B cell (primary cell): ENCODE measurements at regions not wholly inside any gene's neighbourhood (a gene's known extent, or its start where the extent isn't known, plus 50 kb on each side); places are given as distances from the start of the nearest gene placed in this dataset.

ENCODE experiments used
- ATAC-seq: fragments of 200-7000 bp; cut with Tn5 transposase; one replicate; pipeline ENCODE4 v1.10.0; 2021; ENCODE audit warnings: low read depth, mild to moderate bottlenecking, moderate number of reproducible peaks, moderate library complexity
- CTCF ChIA-PET: fragments of 350-600 bp; sonication (Branson Sonifier 250); formaldehyde crosslinking; loops from one replicate; lab custom pipeline; 2021; ENCODE audit warnings: antibody characterized with exemption, inconsistent platforms; lab: Charles Lee
- POLR2A ChIA-PET: fragments of 350-600 bp; sonication (Branson Sonifier 250); formaldehyde crosslinking; loops from one replicate; lab custom pipeline; 2021; ENCODE audit warnings: antibody characterized with exemption; lab: Charles Lee
- DNase-seq: peaks from one replicate; pipeline ENCODE4 v3.0.0; 2013
- H2AFZ ChIP-seq: 2 replicates; pipeline ENCODE4 v1.6.1; 2012; ENCODE audit warnings: mild to moderate bottlenecking, low read depth, low read length; ENCODE audit not compliant: insufficient read depth, poor library complexity, severe bottlenecking
- H3K27ac ChIP-seq, 2 donors: 1 replicate in 1 of 2; 2 replicates in 1 of 2; pipeline ENCODE4 v1.5.1; 2012 to 2013; ENCODE audit warnings: low read length in 2 of 2, mild to moderate bottlenecking in 2 of 2, moderate library complexity in 1 of 2
- H3K27me3 ChIP-seq, 4 experiments: fragments of 200-600 bp in 1 of 4; sonication (generic) in 1 of 4; replicated peaks in 1 of 4; 1 replicate in 2 of 4; 2 replicates in 2 of 4; pipeline versions ENCODE4 v1.6.1 to v1.7.0; 2013 to 2016; ENCODE audit warnings: low read length in 3 of 4, mild to moderate bottlenecking in 2 of 4, mixed read lengths in 1 of 4, moderate library complexity in 1 of 4; ENCODE audit not compliant: insufficient read depth in 4 of 4, control insufficient read depth in 3 of 4; ENCODE audit errors: control extremely low read depth in 1 of 4
- H3K36me3 ChIP-seq, 2 experiments: replicated peaks in 1 of 2; 1 replicate in 1 of 2; 2 replicates in 1 of 2; pipeline versions ENCODE4 v1.6.1 to v1.7.1; 2013; ENCODE audit warnings: low read length in 1 of 2; ENCODE audit not compliant: insufficient read depth in 2 of 2, control insufficient read depth in 1 of 2; ENCODE audit errors: control extremely low read depth in 1 of 2, extremely low read depth in 1 of 2
- H3K4me1 ChIP-seq, 2 donors: fragments of 200-600 bp in 1 of 2; sonication (generic) in 1 of 2; 1 replicate in 1 of 2; 2 replicates in 1 of 2; pipeline versions ENCODE4 v1.5.1 to v1.6.1; 2013 to 2017; ENCODE audit warnings: low read length in 2 of 2; ENCODE audit not compliant: control insufficient read depth in 2 of 2, insufficient read depth in 2 of 2
- H3K4me2 ChIP-seq: replicated peaks from 2 replicates; pipeline ENCODE3; 2012; ENCODE audit warnings: mild to moderate bottlenecking, low read depth, low read length; ENCODE audit not compliant: poor library complexity, severe bottlenecking
- H3K4me3 ChIP-seq, 5 experiments: fragments of 200-600 bp in 1 of 5; sonication (generic) in 1 of 5; 1 replicate in 3 of 5; 2 replicates in 2 of 5; pipeline versions ENCODE4 v1.5.1 to v1.7.0; 2011 to 2016; ENCODE audit warnings: low read length in 4 of 5, mild to moderate bottlenecking in 4 of 5, low read depth in 2 of 5, control low read depth in 1 of 5, moderate library complexity in 1 of 5; ENCODE audit not compliant: insufficient read depth in 1 of 5; ENCODE audit errors: control extremely low read depth in 1 of 5, extremely low read depth in 1 of 5
- H3K79me2 ChIP-seq: fragments of 200-600 bp; sonication (generic); one replicate; pipeline ENCODE4 v1.6.0; 2016; ENCODE audit warnings: low read length; ENCODE audit not compliant: control insufficient read depth, insufficient read depth
- H3K9ac ChIP-seq: fragments of 200-600 bp; sonication (generic); 2 replicates; pipeline ENCODE4 v1.6.1; 2017; ENCODE audit warnings: mild to moderate bottlenecking, low read length, moderate library complexity
- H3K9me3 ChIP-seq, 3 donors: one replicate each; pipeline versions ENCODE4 v1.6.1 to v1.7.1; 2013; ENCODE audit warnings: low read length in 2 of 3; ENCODE audit not compliant: control insufficient read depth in 2 of 3, insufficient read depth in 1 of 3; ENCODE audit errors: control extremely low read depth in 1 of 3
- H4K20me1 ChIP-seq: 2 replicates; pipeline ENCODE4 v1.6.0; 2012; ENCODE audit warnings: mild to moderate bottlenecking, low read length; ENCODE audit not compliant: insufficient read depth, control insufficient read depth, poor library complexity, severe bottlenecking
- H3K27ac Mint-ChIP-seq: one replicate; pipeline ENCODE4 v1.8.0; 2021; ENCODE audit warnings: mixed read lengths
- H3K27me3 Mint-ChIP-seq: one replicate; pipeline ENCODE4 v1.8.0; 2021; ENCODE audit warnings: mixed read lengths
- H3K4me1 Mint-ChIP-seq: one replicate; pipeline ENCODE4 v1.8.0; 2021; ENCODE audit warnings: mixed read lengths
- H3K4me3 Mint-ChIP-seq: one replicate; pipeline ENCODE4 v1.8.0; 2021; ENCODE audit warnings: mixed read lengths
- H3K9me3 Mint-ChIP-seq: one replicate; pipeline ENCODE4 v1.8.0; 2022; ENCODE audit warnings: mixed read lengths; ENCODE audit not compliant: insufficient read depth
- EZH2 ChIP-seq: IDR thresholded peaks from 2 replicates; pipeline ENCODE4 v1.6.1; 2012; ENCODE audit warnings: borderline replicate concordance, low read depth, mild to moderate bottlenecking, moderate library complexity, low read length; ENCODE audit not compliant: insufficient read depth, poor library complexity, severe bottlenecking
- WGBS: methylation state at CpG from one replicate; pipeline ENCODE4 v1.1.5; 2013; ENCODE audit warnings: missing lambda C conversion rate; ENCODE audit not compliant: insufficient coverage; 5-methylcytosine and 5-hydroxymethylcytosine counted together
- intact Hi-C: fragments of 100-400 bp; cut with micrococcal nuclease; formaldehyde crosslinking; loops from one replicate; pipeline ENCODE4 v1.10.0; 2022
- TF ChIP-seq, protein P1 (sequence below): fragments of 200-600 bp; IDR thresholded peaks from one replicate; pipeline ENCODE4 v1.8.0; 2022; ENCODE audit warnings: antibody characterized with exemption, mild to moderate bottlenecking

DNA sequence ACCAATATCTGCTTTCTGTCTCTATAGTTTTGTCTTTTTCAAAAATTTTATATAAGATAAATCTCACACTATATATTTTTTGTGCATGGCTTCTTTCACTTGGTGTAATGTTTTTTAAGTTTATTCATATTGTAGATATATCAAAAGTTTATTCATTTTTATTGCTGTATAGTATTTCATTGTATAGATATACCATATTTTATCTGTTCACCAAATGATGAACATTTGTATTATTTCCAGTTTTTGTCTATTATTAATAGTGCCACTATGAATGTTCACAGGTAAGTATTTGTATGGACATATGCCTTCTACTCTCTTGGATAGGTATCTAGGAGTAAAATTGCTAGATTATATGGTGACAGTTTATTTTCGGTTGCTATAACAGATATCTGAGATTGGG is 289.5 kb upstream of the CITED2 start:
- TF ChIP-seq, protein P1, sequence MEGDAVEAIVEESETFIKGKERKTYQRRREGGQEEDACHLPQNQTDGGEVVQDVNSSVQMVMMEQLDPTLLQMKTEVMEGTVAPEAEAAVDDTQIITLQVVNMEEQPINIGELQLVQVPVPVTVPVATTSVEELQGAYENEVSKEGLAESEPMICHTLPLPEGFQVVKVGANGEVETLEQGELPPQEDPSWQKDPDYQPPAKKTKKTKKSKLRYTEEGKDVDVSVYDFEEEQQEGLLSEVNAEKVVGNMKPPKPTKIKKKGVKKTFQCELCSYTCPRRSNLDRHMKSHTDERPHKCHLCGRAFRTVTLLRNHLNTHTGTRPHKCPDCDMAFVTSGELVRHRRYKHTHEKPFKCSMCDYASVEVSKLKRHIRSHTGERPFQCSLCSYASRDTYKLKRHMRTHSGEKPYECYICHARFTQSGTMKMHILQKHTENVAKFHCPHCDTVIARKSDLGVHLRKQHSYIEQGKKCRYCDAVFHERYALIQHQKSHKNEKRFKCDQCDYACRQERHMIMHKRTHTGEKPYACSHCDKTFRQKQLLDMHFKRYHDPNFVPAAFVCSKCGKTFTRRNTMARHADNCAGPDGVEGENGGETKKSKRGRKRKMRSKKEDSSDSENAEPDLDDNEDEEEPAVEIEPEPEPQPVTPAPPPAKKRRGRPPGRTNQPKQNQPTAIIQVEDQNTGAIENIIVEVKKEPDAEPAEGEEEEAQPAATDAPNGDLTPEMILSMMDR: no peak
- TF ChIP-seq EZH2: no peak
- Histone ChIP-seq H2AFZ (no peak overlapping the region), H3K4me3 (no peak overlapping the region), H3K4me1 (no peaks in the 10 kb centered on the region), H3K27me3 (no peaks in the 10 kb centered on the region), H3K79me2 (no peaks in the 10 kb centered on the region), H3K9me3 (peaks cover 1 to 11% (median 9%) of the 10 kb centered on the region in 3 donors), H3K9ac (no peak overlapping the region), H4K20me1 (no peaks in the 10 kb centered on the region), H3K27ac (no peak overlapping the region), H3K36me3 (no peaks in the 10 kb centered on the region), H3K4me2 (no peak overlapping the region)
- intact Hi-C loops: no loop called here
- Mint-ChIP-seq H3K27me3 (peaks cover 4% of the 10 kb centered on the region), H3K4me3 (no peak overlapping the region), H3K9me3 (peaks cover 6% of the 10 kb centered on the region), H3K4me1 (no peaks in the 10 kb centered on the region), H3K27ac (no peak overlapping the region)
- ATAC-seq: no peak
- no peak for DNase-seq
- ChIA-PET CTCF (no interaction called here), POLR2A (no interaction called here)
- WGBS: 100% methylated on average over 1 of the region's 1 CpG

DNA sequence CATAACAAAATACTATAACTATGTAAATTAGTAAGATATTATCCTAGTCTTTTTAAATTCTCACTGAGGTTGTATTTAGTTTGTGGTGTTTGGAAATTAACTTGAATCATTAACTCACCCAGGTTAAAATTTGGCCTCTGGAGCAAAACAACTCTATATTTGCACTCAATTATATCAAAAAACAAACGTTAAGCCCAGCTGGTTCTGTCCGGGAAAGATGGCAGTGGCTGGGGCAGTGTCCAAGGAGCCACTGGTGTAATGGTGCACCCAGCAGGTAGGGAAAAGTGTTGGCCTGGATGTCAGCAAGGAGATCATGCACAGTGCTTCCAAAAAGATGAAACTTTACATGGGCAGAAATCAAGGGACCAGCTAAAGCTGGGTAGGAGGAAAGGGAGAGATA is 285.3 kb upstream of the CITED2 start:
- no peak for ATAC-seq
- no peaks in the 10 kb centered on the region for H4K20me1 ChIP-seq
- DNase-seq: no peak
- H3K27ac ChIP-seq: no peak overlapping the region
- H3K4me3 Mint-ChIP-seq: no peak overlapping the region
- CTCF ChIA-PET: no interaction called here
- no peak overlapping the region for H3K27ac Mint-ChIP-seq
- no peaks in the 10 kb centered on the region for H3K4me1 Mint-ChIP-seq
- no peak overlapping the region for H3K4me2 ChIP-seq
- H3K9me3 ChIP-seq: peaks cover 0 to 8% (median 2%) of the 10 kb centered on the region in 3 donors
- H3K27me3 ChIP-seq: no peaks in the 10 kb centered on the region
- POLR2A ChIA-PET: no interaction called here
- H3K79me2 ChIP-seq: no peaks in the 10 kb centered on the region
- intact Hi-C loops: no loop called here
- H2AFZ ChIP-seq: no peak overlapping the region
- peaks cover 3% of the 10 kb centered on the region for H3K9me3 Mint-ChIP-seq
- H3K4me1 ChIP-seq: no peaks in the 10 kb centered on the region
- WGBS: 96% methylated on average over 2 of the region's 2 CpGs
- H3K36me3 ChIP-seq: no peaks in the 10 kb centered on the region
- H3K27me3 Mint-ChIP-seq: no peaks in the 10 kb centered on the region
- no peak overlapping the region for H3K9ac ChIP-seq
- TF ChIP-seq, protein P1: no peak
- no peak for TF ChIP-seq EZH2
- no peak overlapping the region for H3K4me3 ChIP-seq
